ENCODE measurements at regions not wholly inside any gene's neighbourhood (a gene's known extent, or its start where the extent isn't known, plus 50 kb on each side); places are given as distances from the start of the nearest gene placed in this dataset.

DNA sequence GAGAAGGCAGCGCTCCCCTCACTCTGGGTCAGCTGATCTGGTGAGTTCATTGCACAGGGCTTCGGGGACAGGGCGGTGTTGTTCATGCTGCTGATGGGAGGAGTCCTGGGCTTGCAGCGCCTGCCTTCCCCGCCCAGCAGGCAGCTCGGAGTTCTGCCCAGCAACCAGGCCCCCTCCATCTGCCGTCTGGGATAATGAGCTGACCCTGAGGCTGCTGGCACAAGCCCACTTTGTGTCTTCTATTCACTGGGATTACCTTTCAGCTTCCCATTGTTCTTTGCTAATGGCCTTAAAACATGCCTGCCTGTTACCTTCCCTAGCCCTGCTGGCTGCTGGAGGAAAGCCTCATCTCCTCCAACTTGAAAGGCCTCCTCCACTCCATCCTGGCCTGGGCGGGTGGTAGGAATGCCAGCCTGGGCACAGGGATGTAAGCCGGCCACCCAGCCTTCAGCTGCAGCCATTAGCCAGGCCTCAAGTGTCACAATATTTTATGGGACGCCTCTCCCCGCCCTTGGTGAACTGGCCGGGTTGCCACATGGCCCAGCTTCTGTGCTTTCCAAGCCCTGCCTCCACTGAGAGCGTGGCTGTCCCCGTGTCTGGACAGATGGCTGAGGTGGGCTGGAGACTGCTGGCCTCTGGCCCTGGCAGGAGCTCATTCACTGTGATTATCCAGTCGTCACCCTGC, 70.4 kb downstream of the GADD45G start:
- peak; percentile 20 for TF ChIP-seq NFIC (IDR thresholded peaks at IDR 0.05)
- TF ChIP-seq, protein P1, sequence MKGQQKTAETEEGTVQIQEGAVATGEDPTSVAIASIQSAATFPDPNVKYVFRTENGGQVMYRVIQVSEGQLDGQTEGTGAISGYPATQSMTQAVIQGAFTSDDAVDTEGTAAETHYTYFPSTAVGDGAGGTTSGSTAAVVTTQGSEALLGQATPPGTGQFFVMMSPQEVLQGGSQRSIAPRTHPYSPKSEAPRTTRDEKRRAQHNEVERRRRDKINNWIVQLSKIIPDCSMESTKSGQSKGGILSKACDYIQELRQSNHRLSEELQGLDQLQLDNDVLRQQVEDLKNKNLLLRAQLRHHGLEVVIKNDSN (IDR thresholded peaks at IDR 0.05): peak; percentile 47; the same call in 1 of the 2 replicates
- TF ChIP-seq TEAD4 (IDR thresholded peaks at IDR 0.05): no peak
- 0 out of 2 replicates have a peak, but pooled peaks have one; percentile 4 for TF ChIP-seq RAD21 (IDR thresholded peaks at IDR 0.05; ENCODE audit: low read depth)

DNA sequence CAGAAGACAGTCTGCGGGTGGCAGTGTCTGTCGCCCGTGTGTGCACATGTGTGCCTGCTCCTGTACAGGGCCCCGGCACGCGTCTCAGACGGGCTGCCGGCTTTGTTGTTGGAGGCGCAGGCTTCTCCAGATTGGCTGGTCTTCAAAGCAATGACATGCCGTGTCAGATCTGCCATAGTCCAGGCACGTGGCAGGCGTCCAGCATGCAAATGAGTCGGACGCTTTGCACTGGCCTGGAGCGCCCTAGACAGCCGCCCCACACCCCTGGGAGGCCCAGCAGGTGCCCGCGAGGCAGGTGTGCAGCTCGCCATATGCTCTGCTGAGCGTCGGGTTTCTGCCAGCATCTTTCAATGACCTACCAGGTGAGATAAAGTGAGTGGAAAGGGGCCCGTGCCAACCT, 71.5 kb downstream of the GADD45G start:
- TF ChIP-seq EP300 (IDR thresholded peaks at IDR 0.05; ENCODE audit: borderline replicate concordance) (peak; percentile 77), ZBTB7A (IDR thresholded peaks at IDR 0.05; ENCODE audit: low read depth) (no peak), FOXM1 (IDR thresholded peaks at IDR 0.05; ENCODE audit: borderline replicate concordance, low read depth) (peak; percentile 57; the same call in 1 of the 2 replicates), TCF12 (IDR thresholded peaks at IDR 0.05; ENCODE audit: low read depth) (peak; percentile 97), TEAD4 (IDR thresholded peaks at IDR 0.05) (peak; percentile 80), NFIC (IDR thresholded peaks at IDR 0.05) (peak; percentile 97), CEBPB (IDR thresholded peaks at IDR 0.05) (0 out of 2 replicates have a peak, but pooled peaks have one; percentile 8), YY1 (IDR thresholded peaks at IDR 0.05; ENCODE audit: low read depth) (0 out of 2 replicates have a peak, but pooled peaks have one; percentile 60), RAD21 (IDR thresholded peaks at IDR 0.05; ENCODE audit: low read depth) (no peak)
- TF ChIP-seq, protein P2, sequence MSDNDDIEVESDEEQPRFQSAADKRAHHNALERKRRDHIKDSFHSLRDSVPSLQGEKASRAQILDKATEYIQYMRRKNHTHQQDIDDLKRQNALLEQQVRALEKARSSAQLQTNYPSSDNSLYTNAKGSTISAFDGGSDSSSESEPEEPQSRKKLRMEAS (IDR thresholded peaks at IDR 0.05): peak; percentile 96
- TF ChIP-seq, protein P3, sequence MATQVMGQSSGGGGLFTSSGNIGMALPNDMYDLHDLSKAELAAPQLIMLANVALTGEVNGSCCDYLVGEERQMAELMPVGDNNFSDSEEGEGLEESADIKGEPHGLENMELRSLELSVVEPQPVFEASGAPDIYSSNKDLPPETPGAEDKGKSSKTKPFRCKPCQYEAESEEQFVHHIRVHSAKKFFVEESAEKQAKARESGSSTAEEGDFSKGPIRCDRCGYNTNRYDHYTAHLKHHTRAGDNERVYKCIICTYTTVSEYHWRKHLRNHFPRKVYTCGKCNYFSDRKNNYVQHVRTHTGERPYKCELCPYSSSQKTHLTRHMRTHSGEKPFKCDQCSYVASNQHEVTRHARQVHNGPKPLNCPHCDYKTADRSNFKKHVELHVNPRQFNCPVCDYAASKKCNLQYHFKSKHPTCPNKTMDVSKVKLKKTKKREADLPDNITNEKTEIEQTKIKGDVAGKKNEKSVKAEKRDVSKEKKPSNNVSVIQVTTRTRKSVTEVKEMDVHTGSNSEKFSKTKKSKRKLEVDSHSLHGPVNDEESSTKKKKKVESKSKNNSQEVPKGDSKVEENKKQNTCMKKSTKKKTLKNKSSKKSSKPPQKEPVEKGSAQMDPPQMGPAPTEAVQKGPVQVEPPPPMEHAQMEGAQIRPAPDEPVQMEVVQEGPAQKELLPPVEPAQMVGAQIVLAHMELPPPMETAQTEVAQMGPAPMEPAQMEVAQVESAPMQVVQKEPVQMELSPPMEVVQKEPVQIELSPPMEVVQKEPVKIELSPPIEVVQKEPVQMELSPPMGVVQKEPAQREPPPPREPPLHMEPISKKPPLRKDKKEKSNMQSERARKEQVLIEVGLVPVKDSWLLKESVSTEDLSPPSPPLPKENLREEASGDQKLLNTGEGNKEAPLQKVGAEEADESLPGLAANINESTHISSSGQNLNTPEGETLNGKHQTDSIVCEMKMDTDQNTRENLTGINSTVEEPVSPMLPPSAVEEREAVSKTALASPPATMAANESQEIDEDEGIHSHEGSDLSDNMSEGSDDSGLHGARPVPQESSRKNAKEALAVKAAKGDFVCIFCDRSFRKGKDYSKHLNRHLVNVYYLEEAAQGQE (IDR thresholded peaks at IDR 0.05; ENCODE audit: low read depth): no peak
- TF ChIP-seq, protein P1 (IDR thresholded peaks at IDR 0.05): peak; percentile 66

DNA sequence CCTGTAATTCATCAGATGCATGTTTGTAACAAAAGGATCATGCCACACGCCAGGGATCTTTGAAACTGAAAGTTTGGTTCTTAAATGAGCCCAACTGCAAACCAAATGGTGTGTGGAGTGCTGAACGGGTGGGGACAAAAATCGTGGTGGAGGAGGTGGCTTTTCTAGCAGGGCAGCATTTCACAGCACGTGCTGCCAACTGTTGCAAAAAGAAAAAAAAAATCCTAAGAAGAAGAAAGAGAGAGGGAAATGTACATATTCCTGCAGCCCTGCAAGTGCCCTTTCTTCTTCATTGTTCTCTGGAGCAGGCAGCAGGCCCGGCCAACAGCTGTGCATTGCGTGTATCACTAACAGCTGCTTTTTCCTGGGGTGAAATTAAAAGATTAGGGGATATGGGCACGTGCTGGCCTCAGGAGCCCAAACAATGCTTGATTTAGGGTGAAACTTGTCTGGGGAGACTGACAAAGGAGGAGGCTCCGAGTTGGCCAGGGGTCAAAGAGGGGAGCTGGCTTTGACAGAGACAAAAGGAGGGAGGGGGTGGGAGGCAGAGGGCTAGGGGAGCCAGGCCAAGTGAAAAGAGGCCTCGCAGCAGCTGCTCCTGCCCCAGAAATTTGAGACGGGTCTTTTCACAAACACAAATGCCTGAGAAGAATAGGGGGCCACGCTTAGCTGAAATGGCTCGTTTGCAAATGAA, 73.0 kb downstream of the GADD45G start:
- TF ChIP-seq NFIC (IDR thresholded peaks at IDR 0.05): peak; percentile 27; the same call in 1 of the 2 replicates
- peak; percentile 74 for TF ChIP-seq TCF12 (IDR thresholded peaks at IDR 0.05; ENCODE audit: low read depth)
- no peak for TF ChIP-seq EGR1 (IDR thresholded peaks at IDR 0.05)
- no peak for TF ChIP-seq RAD21 (IDR thresholded peaks at IDR 0.05; ENCODE audit: low read depth)
- TF ChIP-seq EP300 (IDR thresholded peaks at IDR 0.05; ENCODE audit: borderline replicate concordance): 0 out of 2 replicates have a peak, but pooled peaks have one; percentile 32
- TF ChIP-seq FOXM1 (IDR thresholded peaks at IDR 0.05; ENCODE audit: borderline replicate concordance, low read depth): no peak

DNA sequence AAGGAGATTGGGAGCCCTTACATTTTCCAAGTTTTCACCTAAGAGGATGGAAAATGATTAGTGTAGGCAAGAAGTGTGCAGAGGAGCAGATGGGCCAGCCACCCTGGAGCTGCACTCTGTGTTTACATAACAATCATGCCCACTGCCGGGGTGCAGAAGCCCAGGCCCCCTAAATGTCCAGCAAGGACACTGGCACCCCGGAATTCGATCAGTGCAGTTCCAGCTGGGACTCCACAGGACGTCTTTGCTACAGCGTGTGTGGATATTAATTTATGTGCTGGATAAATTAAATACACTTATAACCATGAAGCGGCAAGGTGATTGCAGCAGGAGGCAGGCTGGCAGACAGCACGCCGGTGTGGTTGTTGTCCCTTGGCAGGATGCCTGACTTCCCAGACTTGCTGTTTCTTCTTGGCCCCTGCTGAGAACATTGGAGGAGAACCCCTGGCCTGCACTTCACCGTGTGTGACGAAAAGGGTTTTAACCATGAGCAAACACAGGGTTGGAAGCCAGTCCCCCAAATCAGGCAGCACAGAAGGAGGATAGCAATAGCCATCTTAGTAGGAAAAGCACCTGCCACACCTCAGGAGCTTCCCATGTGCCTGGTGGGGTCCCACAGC, 73.7 kb downstream of the GADD45G start:
- TF ChIP-seq ZBTB7A (IDR thresholded peaks at IDR 0.05; ENCODE audit: low read depth) (no peak), NFIC (IDR thresholded peaks at IDR 0.05) (peak; percentile 75), TCF12 (IDR thresholded peaks at IDR 0.05; ENCODE audit: low read depth) (peak; percentile 52), FOXM1 (IDR thresholded peaks at IDR 0.05; ENCODE audit: borderline replicate concordance, low read depth) (no peak)

DNA sequence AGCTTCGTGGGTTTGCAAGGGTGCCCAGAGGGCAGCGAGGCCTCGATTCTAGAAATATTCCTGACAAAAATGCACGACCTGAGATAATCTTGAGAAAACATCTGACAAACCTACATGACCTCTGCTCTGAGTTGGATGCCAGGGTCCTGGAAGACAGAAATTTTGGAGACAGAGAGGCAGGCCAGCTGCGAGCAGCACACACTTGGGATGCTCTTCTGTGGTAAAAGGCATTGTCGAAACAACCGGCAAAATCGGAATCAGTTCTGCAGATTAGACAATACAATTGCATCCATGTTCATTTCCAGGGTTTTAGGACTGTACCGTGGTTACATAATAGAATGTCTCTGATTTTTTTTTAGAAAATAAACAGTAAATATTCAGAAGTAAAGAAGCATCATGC, 74.2 kb downstream of the GADD45G start:
- TF ChIP-seq RAD21 (IDR thresholded peaks at IDR 0.05; ENCODE audit: low read depth) (no peak), TAF1 (IDR thresholded peaks at IDR 0.05; ENCODE audit: low read depth) (no peak), YY1 (IDR thresholded peaks at IDR 0.05; ENCODE audit: low read depth) (no peak), EP300 (IDR thresholded peaks at IDR 0.05; ENCODE audit: borderline replicate concordance) (no peak), NFIC (IDR thresholded peaks at IDR 0.05) (no peak), CEBPB (IDR thresholded peaks at IDR 0.05) (no peak), TEAD4 (IDR thresholded peaks at IDR 0.05) (no peak)

DNA sequence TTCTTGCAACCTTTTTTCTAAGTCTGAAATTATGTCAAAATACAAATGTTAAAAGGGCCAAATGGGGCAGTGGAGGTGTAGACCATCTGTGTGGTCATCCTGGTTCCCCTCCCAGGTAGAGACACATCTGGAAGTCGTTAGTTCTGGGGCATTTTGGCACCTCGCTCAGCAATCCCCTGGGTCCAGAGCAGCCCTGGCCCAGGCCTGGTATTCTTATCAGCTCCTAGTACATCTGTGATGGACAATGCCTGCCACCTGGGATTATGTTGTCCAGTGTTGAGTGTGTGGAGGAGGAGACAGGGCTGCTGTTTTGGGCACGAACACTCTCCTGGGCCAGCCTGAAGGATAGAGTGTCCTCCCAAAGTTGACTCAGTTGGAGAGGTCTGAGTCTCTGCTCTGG, 74.8 kb downstream of the GADD45G start:
- TF ChIP-seq CREB1 (IDR thresholded peaks at IDR 0.05; ENCODE audit: low read depth): no peak

DNA sequence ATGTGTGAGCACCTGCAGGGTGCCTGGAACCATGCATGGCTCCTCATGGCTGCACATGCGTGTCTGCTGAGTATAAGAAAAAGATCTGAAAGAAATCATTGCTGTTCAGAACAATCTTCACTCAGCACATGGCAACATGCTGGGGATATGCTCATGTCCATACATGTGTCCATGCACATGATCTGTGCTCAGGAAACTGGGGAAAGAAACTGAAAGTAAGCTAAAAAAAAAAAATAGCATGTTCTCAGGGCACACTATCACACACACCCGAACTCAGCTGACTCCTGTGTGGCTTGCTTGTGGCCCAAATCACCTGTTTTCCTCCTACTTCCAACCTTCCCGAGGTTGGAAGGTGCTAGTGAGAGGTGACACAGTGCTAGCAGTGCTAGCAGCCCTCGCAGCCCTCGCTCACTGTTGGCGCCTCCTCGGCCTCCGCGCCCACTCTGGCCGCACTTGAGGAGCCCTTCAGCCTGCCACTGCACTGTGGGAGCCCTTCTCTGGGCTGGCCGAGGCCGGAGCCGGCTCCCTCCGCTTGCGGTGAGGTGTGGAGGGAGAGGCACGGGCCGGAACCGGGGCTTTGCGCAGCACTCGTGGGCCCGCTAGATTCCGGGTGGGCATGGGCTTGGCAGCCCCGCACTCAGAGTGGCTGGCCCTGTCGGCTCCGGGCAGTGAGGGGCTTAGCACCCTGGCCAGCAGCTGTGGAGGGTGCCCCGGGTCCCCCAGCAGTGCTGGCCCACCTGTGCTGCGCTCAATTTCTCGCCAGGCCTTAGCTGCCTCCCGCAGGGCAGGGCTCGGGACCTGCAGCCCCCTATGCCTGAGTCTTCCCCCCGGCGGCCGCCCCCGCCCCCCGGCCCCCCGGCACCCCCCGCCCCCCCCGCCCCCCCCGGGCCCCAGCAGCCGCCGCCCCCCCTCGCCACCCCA, 76.0 kb downstream of the GADD45G start:
- TF ChIP-seq TEAD4 (IDR thresholded peaks at IDR 0.05): no peak
- TF ChIP-seq ZBTB7A (IDR thresholded peaks at IDR 0.05; ENCODE audit: low read depth): no peak
- no peak for TF ChIP-seq FOXM1 (IDR thresholded peaks at IDR 0.05; ENCODE audit: borderline replicate concordance, low read depth)
- no peak for TF ChIP-seq RAD21 (IDR thresholded peaks at IDR 0.05; ENCODE audit: low read depth)
- no peak for TF ChIP-seq YY1 (IDR thresholded peaks at IDR 0.05; ENCODE audit: low read depth)
- TF ChIP-seq CREB1 (IDR thresholded peaks at IDR 0.05; ENCODE audit: low read depth): no peak
- no peak for TF ChIP-seq EGR1 (IDR thresholded peaks at IDR 0.05)
- TF ChIP-seq, protein P2 (IDR thresholded peaks at IDR 0.05): no peak
- no peak for TF ChIP-seq CEBPB (IDR thresholded peaks at IDR 0.05)
- TF ChIP-seq, protein P1 (IDR thresholded peaks at IDR 0.05): no peak
